ENCODE measurements at regions not wholly inside any gene's neighbourhood (a gene's known extent, or its start where the extent isn't known, plus 50 kb on each side); places are given as distances from the start of the nearest gene placed in this dataset.

- TF ChIP-seq CREB1 (IDR thresholded peaks at IDR 0.05; ENCODE audit: low read depth) = no peak
- no peak for TF ChIP-seq YY1 (IDR thresholded peaks at IDR 0.05; ENCODE audit: low read depth)
- no peak for TF ChIP-seq CEBPB (IDR thresholded peaks at IDR 0.05)
- no peak for TF ChIP-seq FOXM1 (IDR thresholded peaks at IDR 0.05; ENCODE audit: borderline replicate concordance, low read depth)
Observed at GRCh38 chr3:164479406-164479805, 598.9 kb downstream of the SI start.
